ENCODE measurements at regions not wholly inside any gene's neighbourhood (a gene's known extent, or its start where the extent isn't known, plus 50 kb on each side); places are given as distances from the start of the nearest gene placed in this dataset.

DNA sequence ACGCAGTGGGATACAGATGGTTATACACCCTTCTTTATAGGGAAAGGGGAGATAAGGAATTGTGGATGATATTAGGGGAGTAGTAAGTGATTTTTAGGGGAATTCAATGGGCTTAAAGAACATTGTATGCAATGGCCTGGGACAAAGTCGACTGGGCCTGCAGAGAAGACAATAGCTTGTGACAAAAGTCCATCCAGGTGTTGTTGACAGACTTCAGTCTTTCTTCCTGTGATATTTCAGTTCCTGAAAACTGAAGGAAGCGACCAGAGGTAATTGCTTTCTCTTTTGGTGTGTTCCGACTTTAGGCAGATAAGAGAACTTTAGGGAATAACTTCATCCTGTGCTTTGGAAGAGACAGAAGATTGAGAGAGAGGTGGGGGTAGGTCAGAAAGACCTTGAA lies 83.1 kb upstream of the NEUROD1 start:
- ATAC-seq (no peak), DNase-seq (no peak), FAIRE-seq (no peak)
- 81 to 90% methylated on average over 4 of the region's 4 CpGs for WGBS, 2 donors
- Histone ChIP-seq H3K4me1 (no peaks in the 10 kb centered on the region), H3K9me3 (no peaks in the 10 kb centered on the region), H3K36me3 (no peaks in the 10 kb centered on the region), H3K27ac (no peak overlapping the region), H3K27me3 (no peaks in the 10 kb centered on the region), H3K4me3 (no peak overlapping the region)
- intact Hi-C loops (cut with DNase I) = no loop called here
- TF ChIP-seq, protein P1, sequence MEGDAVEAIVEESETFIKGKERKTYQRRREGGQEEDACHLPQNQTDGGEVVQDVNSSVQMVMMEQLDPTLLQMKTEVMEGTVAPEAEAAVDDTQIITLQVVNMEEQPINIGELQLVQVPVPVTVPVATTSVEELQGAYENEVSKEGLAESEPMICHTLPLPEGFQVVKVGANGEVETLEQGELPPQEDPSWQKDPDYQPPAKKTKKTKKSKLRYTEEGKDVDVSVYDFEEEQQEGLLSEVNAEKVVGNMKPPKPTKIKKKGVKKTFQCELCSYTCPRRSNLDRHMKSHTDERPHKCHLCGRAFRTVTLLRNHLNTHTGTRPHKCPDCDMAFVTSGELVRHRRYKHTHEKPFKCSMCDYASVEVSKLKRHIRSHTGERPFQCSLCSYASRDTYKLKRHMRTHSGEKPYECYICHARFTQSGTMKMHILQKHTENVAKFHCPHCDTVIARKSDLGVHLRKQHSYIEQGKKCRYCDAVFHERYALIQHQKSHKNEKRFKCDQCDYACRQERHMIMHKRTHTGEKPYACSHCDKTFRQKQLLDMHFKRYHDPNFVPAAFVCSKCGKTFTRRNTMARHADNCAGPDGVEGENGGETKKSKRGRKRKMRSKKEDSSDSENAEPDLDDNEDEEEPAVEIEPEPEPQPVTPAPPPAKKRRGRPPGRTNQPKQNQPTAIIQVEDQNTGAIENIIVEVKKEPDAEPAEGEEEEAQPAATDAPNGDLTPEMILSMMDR (IDR thresholded peaks at IDR 0.05) = no peak

DNA sequence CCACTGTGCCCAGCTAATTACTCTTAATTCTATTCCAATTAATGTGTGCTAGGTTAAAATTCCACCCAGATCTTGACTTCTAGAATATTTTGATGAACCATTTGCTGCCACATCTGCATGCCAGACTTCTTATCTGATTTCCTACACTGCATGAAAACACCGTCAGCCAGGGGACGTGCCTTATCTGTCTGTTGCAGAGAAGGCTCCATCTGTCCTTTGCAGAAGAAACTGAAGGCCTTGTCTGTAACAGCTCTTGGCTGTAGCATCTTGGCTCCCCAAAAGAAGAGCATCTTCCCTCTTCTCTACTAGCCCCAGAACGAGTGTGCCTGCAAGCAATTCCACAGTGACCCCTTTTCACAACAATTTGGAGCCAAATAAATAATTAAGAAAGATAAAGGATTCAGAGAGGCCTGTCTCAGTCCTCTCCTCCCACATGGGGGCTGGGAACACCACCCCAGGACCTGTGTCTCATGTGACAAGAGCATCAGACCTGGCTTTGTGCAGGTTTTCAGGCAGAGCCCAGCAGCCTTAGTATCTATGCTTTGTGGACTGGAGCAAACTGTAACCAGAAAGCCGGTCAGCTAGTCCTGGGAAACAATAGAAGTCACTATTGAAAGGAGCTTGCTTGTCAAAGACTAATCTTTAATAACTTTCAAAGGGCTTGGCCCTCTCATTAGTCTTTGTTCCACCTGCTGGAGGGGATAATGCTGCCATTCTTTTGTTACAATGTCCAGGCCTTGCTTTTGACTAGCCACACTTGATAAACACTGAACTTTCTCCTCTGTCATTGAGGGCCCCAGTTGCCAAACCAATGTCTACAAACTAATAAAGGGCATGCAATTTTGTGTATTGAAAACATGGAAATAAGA lies 84.0 kb upstream of the NEUROD1 start:
- TF ChIP-seq, protein P1 (IDR thresholded peaks at IDR 0.05) = no peak
- peak overlapping the region in 2 of 4 donors; percentile 13 to 17 for H3K27ac ChIP-seq
- FAIRE-seq (no peak), DNase-seq (no peak), ATAC-seq (peak in 2 of 4 donors; percentile 76 to 78)
- no peaks in the 10 kb centered on the region for H3K9me3 ChIP-seq
- no peaks in the 10 kb centered on the region for H3K36me3 ChIP-seq
- WGBS, 2 donors = 52 to 56% methylated on average over 4 of the region's 4 CpGs
- intact Hi-C loops (cut with DNase I) = no loop called here
- no peaks in the 10 kb centered on the region for H3K27me3 ChIP-seq
- no peaks in the 10 kb centered on the region for H3K4me1 ChIP-seq
- H3K4me3 ChIP-seq = no peak overlapping the region

DNA sequence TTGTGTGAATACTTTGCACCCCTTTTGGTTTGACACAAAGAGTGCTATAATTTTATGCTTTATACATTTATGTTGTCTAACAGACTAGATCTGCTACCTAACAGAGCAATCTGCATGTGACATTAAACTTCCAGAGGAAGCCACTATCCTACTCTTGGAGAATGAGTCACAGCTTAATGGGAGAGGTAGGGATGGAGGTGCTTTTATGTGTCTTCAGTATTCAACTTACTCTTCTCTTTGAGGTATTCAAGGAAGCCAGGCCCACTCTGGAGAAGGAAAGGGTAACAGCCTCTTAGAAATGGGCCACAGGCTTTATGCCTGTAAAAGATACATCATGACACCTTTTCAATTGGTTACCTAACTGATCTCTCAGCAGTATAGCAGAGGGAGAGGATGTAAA lies 85.8 kb upstream of the NEUROD1 start:
- TF ChIP-seq, protein P1 (IDR thresholded peaks at IDR 0.05) = no peak
- Histone ChIP-seq H3K27ac (no peak overlapping the region), H3K27me3 (no peaks in the 10 kb centered on the region), H3K36me3 (no peaks in the 10 kb centered on the region), H3K4me1 (no peaks in the 10 kb centered on the region), H3K9me3 (no peaks in the 10 kb centered on the region), H3K4me3 (no peak overlapping the region)
- intact Hi-C loops (cut with DNase I) = no loop called here
- FAIRE-seq = no peak
- ATAC-seq = no peak
- no peak for DNase-seq

DNA sequence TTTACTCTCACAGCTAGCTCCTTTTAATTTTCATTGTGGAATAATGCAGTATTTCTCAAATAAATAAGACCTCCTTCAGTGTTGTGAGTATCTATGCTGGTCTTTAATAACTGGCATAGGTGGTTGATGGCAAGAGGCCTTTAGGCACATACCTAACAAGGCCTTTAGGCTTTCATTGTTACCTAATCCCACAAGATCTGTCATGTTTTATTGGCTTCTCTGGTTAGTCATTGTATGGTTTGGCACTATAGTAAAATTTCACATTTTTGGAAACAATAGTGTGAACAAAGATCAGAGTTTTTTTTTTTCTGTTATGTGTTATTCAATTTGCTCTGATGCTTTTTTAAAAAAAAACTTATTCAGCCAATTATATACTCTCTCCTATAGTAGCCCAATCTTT lies 89.8 kb upstream of the NEUROD1 start:
- H3K27me3 ChIP-seq = no peaks in the 10 kb centered on the region
- ATAC-seq = no peak
- H3K4me3 ChIP-seq = no peak overlapping the region
- TF ChIP-seq, protein P1 (IDR thresholded peaks at IDR 0.05) = no peak
- intact Hi-C loops (cut with DNase I) = no loop called here
- H3K36me3 ChIP-seq = no peaks in the 10 kb centered on the region
- H3K9me3 ChIP-seq = no peaks in the 10 kb centered on the region
- DNase-seq = no peak
- H3K27ac ChIP-seq = no peak overlapping the region
- H3K4me1 ChIP-seq = no peaks in the 10 kb centered on the region
- FAIRE-seq = no peak

DNA sequence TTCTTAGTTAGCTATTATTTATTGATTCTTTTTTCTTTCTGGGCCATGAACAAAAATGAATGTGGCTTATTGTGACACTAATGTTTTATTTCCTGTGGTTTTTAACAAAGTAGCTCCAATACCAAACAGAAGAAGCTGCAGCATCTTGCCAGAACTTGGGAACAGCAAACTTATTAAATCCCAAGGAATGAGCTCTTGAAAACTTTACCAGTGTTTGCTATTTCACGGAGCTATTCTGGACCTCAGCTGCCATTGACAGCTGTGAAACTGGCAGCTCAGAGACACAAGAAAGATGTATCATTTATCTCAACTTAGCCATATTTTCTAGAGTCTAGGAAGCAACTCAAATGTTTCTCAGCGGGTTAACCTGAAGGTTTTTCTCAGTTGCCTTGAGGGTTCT lies 91.0 kb upstream of the NEUROD1 start:
- Histone ChIP-seq H3K4me3 (no peak overlapping the region), H3K36me3 (no peaks in the 10 kb centered on the region), H3K4me1 (no peaks in the 10 kb centered on the region), H3K9me3 (no peaks in the 10 kb centered on the region), H3K27ac (no peak overlapping the region), H3K27me3 (no peaks in the 10 kb centered on the region)
- intact Hi-C loops (cut with DNase I) = no loop called here
- 51 to 66% methylated on average over 2 of the region's 2 CpGs for WGBS, 2 donors
- DNase-seq (no peak), ATAC-seq (no peak), FAIRE-seq (no peak)
- TF ChIP-seq, protein P1 (IDR thresholded peaks at IDR 0.05) = no peak

Data from pancreas (tissue), 10 donors.